Smooth muscle cell (in vitro differentiated cells): ENCODE measurements at regions not wholly inside any gene's neighbourhood (a gene's known extent, or its start where the extent isn't known, plus 50 kb on each side); places are given as distances from the start of the nearest gene placed in this dataset.

Experiments
- DNase-seq: peaks from one replicate; lab custom pipeline; 2025; ENCODE audit not compliant: unreplicated experiment; lab: John Stamatoyannopoulos, UW
- H2AFZ ChIP-seq: fragments of 200-600 bp; sonication (generic); 2 replicates; pipeline ENCODE4 v1.6.0; 2016; ENCODE audit warnings: antibody characterized with exemption, low read depth, mild to moderate bottlenecking
- H3F3A ChIP-seq: fragments of 200-600 bp; sonication (generic); 2 replicates; pipeline ENCODE4 v1.6.0; 2017; ENCODE audit warnings: antibody characterized with exemption, low read depth
- H3K27ac ChIP-seq: fragments of 200-600 bp; sonication (generic); 2 replicates; pipeline ENCODE4 v1.5.1; 2016; ENCODE audit warnings: low read depth, mild to moderate bottlenecking
- H3K27me3 ChIP-seq: fragments of 200-600 bp; sonication (generic); 2 replicates; pipeline ENCODE4 v1.6.1; 2016; ENCODE audit warnings: low read depth, mild to moderate bottlenecking
- H3K36me3 ChIP-seq: fragments of 200-600 bp; sonication (generic); 2 replicates; pipeline ENCODE4 v1.5.1; 2016; ENCODE audit warnings: low read depth
- H3K4me1 ChIP-seq: fragments of 200-600 bp; sonication (generic); 2 replicates; pipeline ENCODE4 v1.5.1; 2016; ENCODE audit warnings: low read depth
- H3K4me2 ChIP-seq: fragments of 200-600 bp; sonication (generic); 2 replicates; pipeline ENCODE4 v1.6.0; 2016; ENCODE audit warnings: mild to moderate bottlenecking
- H3K4me3 ChIP-seq: fragments of 200-600 bp; sonication (generic); 2 replicates; pipeline ENCODE4 v1.5.1; 2016; ENCODE audit warnings: mild to moderate bottlenecking
- H3K79me2 ChIP-seq: fragments of 200-600 bp; sonication (generic); 2 replicates; pipeline ENCODE4 v1.6.0; 2016; ENCODE audit warnings: low read depth, mild to moderate bottlenecking
- H3K9ac ChIP-seq: fragments of 200-600 bp; sonication (generic); 2 replicates; pipeline ENCODE4 v1.6.0; 2016; ENCODE audit warnings: low read depth
- H3K9me3 ChIP-seq: fragments of 200-600 bp; sonication (generic); replicated peaks from 2 replicates; pipeline ENCODE4 v1.5.1; 2016; ENCODE audit warnings: low read depth
- H4K20me1 ChIP-seq: fragments of 200-600 bp; sonication (generic); 2 replicates; pipeline ENCODE4 v1.6.0; 2016; ENCODE audit warnings: low read depth
- CTCF ChIP-seq: fragments of 200-600 bp; sonication (generic); IDR thresholded peaks from 2 replicates; pipeline ENCODE4 v1.5.1; 2017; ENCODE audit warnings: borderline replicate concordance, mild to moderate bottlenecking, antibody characterized with exemption; ENCODE audit not compliant: insufficient read depth, poor library complexity, severe bottlenecking
- WGBS: methylation state at CpG from one replicate; pipeline ENCODE4 v1.1.7; 2016; ENCODE audit warnings: low lambda C conversion rate; 5-methylcytosine and 5-hydroxymethylcytosine counted together

DNA sequence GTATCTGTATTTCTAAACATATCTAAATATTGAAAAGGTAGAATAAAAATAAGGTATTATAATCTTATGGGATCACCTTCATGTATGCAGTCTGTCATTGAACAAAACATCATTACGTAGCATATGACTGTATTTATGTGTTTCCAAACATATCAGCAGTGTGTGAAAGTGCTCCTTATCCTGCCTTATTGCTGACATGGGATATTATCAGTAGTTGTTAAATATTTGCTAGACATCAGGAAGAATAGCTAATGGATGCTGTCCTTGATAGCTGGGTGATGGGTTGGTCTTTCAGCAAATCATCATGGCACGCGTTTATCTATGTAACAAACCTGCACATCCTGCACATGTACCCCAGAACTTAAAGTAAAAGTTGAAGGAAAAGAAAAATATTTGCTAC is 59.1 kb upstream of the FAM20A start:
- TF ChIP-seq CTCF: no peak

GRCh38 chr17:68658999-68659780 is 58.0 kb upstream of the FAM20A start:
- WGBS: 91% methylated on average over 7 of the region's 7 CpGs
- Histone ChIP-seq H3K79me2 (no peaks in the 10 kb centered on the region), H3K27ac (no peak overlapping the region), H3K4me2 (no peak overlapping the region), H3F3A (no peaks in the 10 kb centered on the region), H2AFZ (no peak overlapping the region), H3K27me3 (no peaks in the 10 kb centered on the region), H3K4me3 (no peak overlapping the region), H3K9me3 (no peaks in the 10 kb centered on the region), H3K9ac (no peak overlapping the region), H4K20me1 (no peaks in the 10 kb centered on the region), H3K4me1 (no peaks in the 10 kb centered on the region), H3K36me3 (no peaks in the 10 kb centered on the region)
- DNase-seq: no peak
- TF ChIP-seq CTCF: no peak

More for the DNA sequence above, 59.1 kb upstream of the FAM20A start:
- no peaks in the 10 kb centered on the region for H3K4me1 ChIP-seq
- WGBS: 78% methylated on average over 3 of the region's 3 CpGs
- no peak overlapping the region for H3K4me3 ChIP-seq
- no peak for DNase-seq
- H3F3A ChIP-seq: no peaks in the 10 kb centered on the region
- H3K9ac ChIP-seq: no peak overlapping the region
- H3K27ac ChIP-seq: no peak overlapping the region
- no peak overlapping the region for H2AFZ ChIP-seq
- no peaks in the 10 kb centered on the region for H3K27me3 ChIP-seq
- no peaks in the 10 kb centered on the region for H3K36me3 ChIP-seq
- H4K20me1 ChIP-seq: no peaks in the 10 kb centered on the region
- H3K9me3 ChIP-seq: no peaks in the 10 kb centered on the region
- H3K79me2 ChIP-seq: no peaks in the 10 kb centered on the region
- H3K4me2 ChIP-seq: no peak overlapping the region

- DNase-seq: no peak
- Histone ChIP-seq H2AFZ (no peak overlapping the region), H3K79me2 (no peaks in the 10 kb centered on the region), H3K36me3 (no peaks in the 10 kb centered on the region), H3K27me3 (no peaks in the 10 kb centered on the region), H3K4me3 (no peak overlapping the region), H3K4me2 (no peak overlapping the region), H4K20me1 (no peaks in the 10 kb centered on the region), H3F3A (no peaks in the 10 kb centered on the region), H3K9ac (no peak overlapping the region), H3K9me3 (no peaks in the 10 kb centered on the region), H3K27ac (no peak overlapping the region), H3K4me1 (no peaks in the 10 kb centered on the region)
- TF ChIP-seq CTCF: no peak
- WGBS: 81% methylated on average over 2 of the region's 2 CpGs
These were observed 56.4 kb upstream of the FAM20A start for GRCh38 chr17:68657576-68657975.

GRCh38 chr17:68657166-68657565 is 56.0 kb upstream of the FAM20A start:
- Histone ChIP-seq H3K4me3 (no peak overlapping the region), H3K79me2 (no peaks in the 10 kb centered on the region), H3K9ac (no peak overlapping the region), H3K4me1 (no peaks in the 10 kb centered on the region), H4K20me1 (no peaks in the 10 kb centered on the region), H3K36me3 (no peaks in the 10 kb centered on the region), H3K9me3 (no peaks in the 10 kb centered on the region), H3K4me2 (no peak overlapping the region), H3F3A (no peaks in the 10 kb centered on the region), H3K27me3 (no peaks in the 10 kb centered on the region), H2AFZ (no peak overlapping the region), H3K27ac (no peak overlapping the region)
- no peak for DNase-seq
- WGBS: 88% methylated on average over 4 of the region's 4 CpGs
- TF ChIP-seq CTCF: no peak
